ENCODE measurements at regions not wholly inside any gene's neighbourhood (a gene's known extent, or its start where the extent isn't known, plus 50 kb on each side); places are given as distances from the start of the nearest gene placed in this dataset.
A peak's percentile ranks its signal among the peaks of the same experiment; 100 is the strongest.
"Not testable (repeated sequence)": the region's sequence is repeated elsewhere in the genome, so short reads cannot be mapped to it uniquely, and the experiment has no call there.

DNA sequence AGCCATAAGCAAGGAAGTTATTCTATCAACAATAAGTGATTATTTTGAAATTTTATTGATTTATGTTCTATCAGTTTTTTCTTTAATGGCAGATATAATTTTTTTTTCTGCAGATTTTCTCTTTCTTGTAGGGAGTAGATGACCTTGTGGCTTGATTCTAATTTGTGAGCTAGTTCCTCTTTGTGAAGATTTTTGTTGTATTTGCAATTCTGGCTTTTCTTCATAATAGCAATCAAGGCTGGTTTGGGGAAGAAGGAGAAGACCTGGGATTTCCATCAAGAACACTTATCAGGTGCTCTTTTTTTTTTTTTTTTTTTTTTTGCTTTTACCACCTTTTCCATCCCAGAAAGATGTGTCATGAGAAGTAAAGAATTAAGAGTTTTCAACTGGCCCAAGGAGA, 324.2 kb upstream of the MAN1A1 start:
- DNase-seq (no peak), ATAC-seq (no peak)
- TF ChIP-seq, protein P1, sequence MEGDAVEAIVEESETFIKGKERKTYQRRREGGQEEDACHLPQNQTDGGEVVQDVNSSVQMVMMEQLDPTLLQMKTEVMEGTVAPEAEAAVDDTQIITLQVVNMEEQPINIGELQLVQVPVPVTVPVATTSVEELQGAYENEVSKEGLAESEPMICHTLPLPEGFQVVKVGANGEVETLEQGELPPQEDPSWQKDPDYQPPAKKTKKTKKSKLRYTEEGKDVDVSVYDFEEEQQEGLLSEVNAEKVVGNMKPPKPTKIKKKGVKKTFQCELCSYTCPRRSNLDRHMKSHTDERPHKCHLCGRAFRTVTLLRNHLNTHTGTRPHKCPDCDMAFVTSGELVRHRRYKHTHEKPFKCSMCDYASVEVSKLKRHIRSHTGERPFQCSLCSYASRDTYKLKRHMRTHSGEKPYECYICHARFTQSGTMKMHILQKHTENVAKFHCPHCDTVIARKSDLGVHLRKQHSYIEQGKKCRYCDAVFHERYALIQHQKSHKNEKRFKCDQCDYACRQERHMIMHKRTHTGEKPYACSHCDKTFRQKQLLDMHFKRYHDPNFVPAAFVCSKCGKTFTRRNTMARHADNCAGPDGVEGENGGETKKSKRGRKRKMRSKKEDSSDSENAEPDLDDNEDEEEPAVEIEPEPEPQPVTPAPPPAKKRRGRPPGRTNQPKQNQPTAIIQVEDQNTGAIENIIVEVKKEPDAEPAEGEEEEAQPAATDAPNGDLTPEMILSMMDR (IDR thresholded peaks at IDR 0.05): no peak
- Histone ChIP-seq H3K36me3 (ENCODE audit: low read depth) (no peaks in the 10 kb centered on the region), H3K9me3 (no peaks in the 10 kb centered on the region), H3K4me3 (no peak overlapping the region), H3K4me1 (ENCODE audit: low read depth) (no peaks in the 10 kb centered on the region)
- intact Hi-C loops (cut with DNase I, micrococcal nuclease): no loop called here

DNA sequence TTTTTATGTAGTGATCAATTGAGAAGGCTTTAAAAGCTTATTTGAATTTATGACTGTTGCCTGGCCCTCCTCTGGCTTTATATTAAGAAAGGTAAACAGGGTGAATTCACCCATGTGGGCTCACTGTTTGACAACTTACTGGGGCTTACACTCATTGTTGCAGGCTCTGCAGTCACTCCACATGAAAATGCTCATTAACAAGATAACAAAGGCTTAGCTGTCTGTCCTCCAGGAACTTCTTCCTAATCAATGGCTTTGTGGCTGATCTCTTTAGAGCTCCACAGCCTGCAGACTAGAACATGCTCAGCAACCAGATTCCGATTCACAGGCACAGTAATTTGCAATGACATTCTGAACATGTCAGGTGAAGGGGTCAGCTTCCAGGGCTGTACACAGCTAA, 323.2 kb upstream of the MAN1A1 start:
- H3K4me1 ChIP-seq (ENCODE audit: low read depth): no peaks in the 10 kb centered on the region
- DNase-seq (no peak), ATAC-seq (no peak)
- intact Hi-C loops (cut with DNase I, micrococcal nuclease): no loop called here
- no peaks in the 10 kb centered on the region for H3K9me3 ChIP-seq
- no peak overlapping the region for H3K4me3 ChIP-seq
- H3K36me3 ChIP-seq (ENCODE audit: low read depth): no peaks in the 10 kb centered on the region
- TF ChIP-seq, protein P1 (IDR thresholded peaks at IDR 0.05): no peak

DNA sequence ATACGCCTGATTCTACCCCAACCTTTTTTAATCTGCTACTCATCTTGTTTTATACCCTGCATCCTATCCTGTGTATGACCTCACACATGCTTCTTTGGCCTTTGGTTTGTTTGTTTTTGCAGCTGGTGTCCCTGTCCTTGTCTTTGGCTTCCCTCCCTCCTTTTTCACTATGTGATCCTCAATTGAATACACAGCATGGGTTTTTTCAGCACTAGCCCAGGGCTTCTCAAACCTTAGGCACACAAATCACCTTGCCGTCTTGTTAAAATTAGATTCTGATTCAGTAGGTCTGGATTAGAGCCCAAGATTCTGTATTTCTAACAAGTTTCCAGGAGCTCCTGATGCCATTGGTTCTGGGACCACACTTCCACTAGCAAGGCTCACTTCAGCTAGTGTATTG, 321.5 kb upstream of the MAN1A1 start:
- TF ChIP-seq, protein P1 (IDR thresholded peaks at IDR 0.05): no peak
- H3K9me3 ChIP-seq: no peaks in the 10 kb centered on the region

DNA sequence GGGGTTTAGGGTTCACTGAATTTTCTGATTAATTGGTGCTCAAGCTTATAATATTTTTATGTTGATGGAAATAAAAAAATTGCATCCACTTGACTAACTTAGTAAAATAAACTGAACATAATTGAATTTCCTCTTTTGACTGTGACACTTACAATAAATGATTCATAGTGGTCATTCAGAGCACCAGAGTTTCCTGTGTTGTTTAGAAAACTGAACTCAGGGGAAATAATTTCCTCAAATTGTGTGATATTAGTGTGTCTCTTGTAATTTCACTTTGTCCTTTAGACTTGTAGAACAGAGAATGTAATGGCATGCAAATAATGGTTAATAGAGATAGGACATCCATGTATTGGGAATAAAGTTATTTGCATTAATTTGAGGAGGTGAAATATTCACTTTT, 319.7 kb upstream of the MAN1A1 start:
- ATAC-seq: no peak
- H3K4me1 ChIP-seq (ENCODE audit: low read depth): no peaks in the 10 kb centered on the region
- intact Hi-C loops (cut with DNase I, micrococcal nuclease): no loop called here
- no peaks in the 10 kb centered on the region for H3K9me3 ChIP-seq
- TF ChIP-seq, protein P1 (IDR thresholded peaks at IDR 0.05): no peak
- H3K4me3 ChIP-seq: no peak overlapping the region
- DNase-seq: no peak
- H3K36me3 ChIP-seq (ENCODE audit: low read depth): no peaks in the 10 kb centered on the region

More for the DNA sequence above, 321.5 kb upstream of the MAN1A1 start:
- ATAC-seq (no peak), DNase-seq (no peak)
- intact Hi-C loops (cut with DNase I, micrococcal nuclease): no loop called here
- no peaks in the 10 kb centered on the region for H3K36me3 ChIP-seq (ENCODE audit: low read depth)
- H3K4me3 ChIP-seq: no peak overlapping the region
- no peaks in the 10 kb centered on the region for H3K4me1 ChIP-seq (ENCODE audit: low read depth)

DNA sequence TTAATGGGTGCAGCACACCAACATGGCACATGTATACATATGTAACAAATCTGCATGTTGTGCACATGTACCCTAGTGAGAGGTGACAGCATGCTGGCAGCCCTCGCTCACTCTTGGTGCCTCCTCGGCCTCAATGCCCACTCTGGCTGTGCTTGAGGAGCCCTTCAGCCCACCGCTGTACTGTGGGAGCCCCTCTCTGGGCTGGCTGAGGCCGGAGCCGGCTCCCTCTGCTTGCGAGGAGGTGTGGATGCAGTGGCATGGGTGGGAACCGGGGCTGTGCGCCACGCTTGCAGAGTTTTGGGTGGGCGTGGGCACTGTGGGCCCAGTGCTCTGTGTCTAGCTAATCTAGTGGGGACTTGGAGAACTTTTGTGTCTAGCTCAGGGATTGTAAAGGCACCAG, 315.9 kb upstream of the MAN1A1 start:
- ATAC-seq; H3K4me1 ChIP-seq (ENCODE audit: low read depth); intact Hi-C loops (cut with DNase I, micrococcal nuclease); H3K4me3 ChIP-seq; H3K9me3 ChIP-seq; H3K36me3 ChIP-seq (ENCODE audit: low read depth): not testable (repeated sequence)
- peak in 1 of 3 donors; percentile 29 for DNase-seq

DNA sequence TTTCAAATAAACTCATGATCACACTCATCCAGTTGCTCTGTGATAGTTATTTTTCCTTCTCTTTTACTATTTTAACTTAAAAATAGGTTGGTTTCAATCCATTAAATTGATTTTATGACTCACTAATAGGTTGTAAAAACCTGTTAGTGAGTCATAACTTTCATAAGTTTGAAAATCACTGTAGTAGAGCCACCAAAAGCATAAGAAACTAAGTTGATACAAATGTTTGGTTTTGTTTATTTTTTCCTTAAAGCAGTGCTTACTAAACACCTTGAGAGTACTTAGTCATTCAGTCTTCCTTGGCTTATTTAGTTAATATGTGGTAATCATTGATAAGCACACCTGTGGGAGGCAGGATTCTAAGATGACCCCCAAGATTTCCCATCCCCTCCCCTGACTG, 312.1 kb upstream of the MAN1A1 start:
- H3K36me3 ChIP-seq (ENCODE audit: low read depth): no peaks in the 10 kb centered on the region
- no peaks in the 10 kb centered on the region for H3K4me1 ChIP-seq (ENCODE audit: low read depth)
- no peak overlapping the region for H3K4me3 ChIP-seq
- H3K9me3 ChIP-seq: no peaks in the 10 kb centered on the region
- TF ChIP-seq, protein P1 (IDR thresholded peaks at IDR 0.05): no peak
- no peak for ATAC-seq
- intact Hi-C loops (cut with DNase I, micrococcal nuclease): no loop called here
- DNase-seq: no peak
